GM12874 (cell line): ENCODE measurements at regions not wholly inside any gene's neighbourhood (a gene's known extent, or its start where the extent isn't known, plus 50 kb on each side); places are given as distances from the start of the nearest gene placed in this dataset.

ENCODE experiments used
- CTCF ChIP-seq: IDR thresholded peaks from 2 replicates; pipeline ENCODE4 v1.5.1; 2011; ENCODE audit warnings: low read depth, mild to moderate bottlenecking, control low read depth, low read length, moderate library complexity; ENCODE audit not compliant: insufficient read depth

GRCh38 chr2:15789381-15790062, 150.8 kb upstream of the MYCN start:
- TF ChIP-seq CTCF, result no peak

- no peak for TF ChIP-seq CTCF
These were observed 150.0 kb upstream of the MYCN start for GRCh38 chr2:15790326-15790725.

GRCh38 chr2:15790838-15791237, 149.5 kb upstream of the MYCN start:
- TF ChIP-seq CTCF, result no peak

- TF ChIP-seq CTCF, result no peak
These were observed 149.1 kb upstream of the MYCN start for GRCh38 chr2:15791294-15791693.

- TF ChIP-seq CTCF, result no peak
These were observed 148.0 kb upstream of the MYCN start for GRCh38 chr2:15792331-15792730.

- TF ChIP-seq CTCF, result no peak
These were observed 147.1 kb upstream of the MYCN start for GRCh38 chr2:15793078-15793913.

- TF ChIP-seq CTCF, result no peak
These were observed 146.4 kb upstream of the MYCN start for GRCh38 chr2:15793978-15794377.
